ENCODE measurements at regions not wholly inside any gene's neighbourhood (a gene's known extent, or its start where the extent isn't known, plus 50 kb on each side); places are given as distances from the start of the nearest gene placed in this dataset.

DNA sequence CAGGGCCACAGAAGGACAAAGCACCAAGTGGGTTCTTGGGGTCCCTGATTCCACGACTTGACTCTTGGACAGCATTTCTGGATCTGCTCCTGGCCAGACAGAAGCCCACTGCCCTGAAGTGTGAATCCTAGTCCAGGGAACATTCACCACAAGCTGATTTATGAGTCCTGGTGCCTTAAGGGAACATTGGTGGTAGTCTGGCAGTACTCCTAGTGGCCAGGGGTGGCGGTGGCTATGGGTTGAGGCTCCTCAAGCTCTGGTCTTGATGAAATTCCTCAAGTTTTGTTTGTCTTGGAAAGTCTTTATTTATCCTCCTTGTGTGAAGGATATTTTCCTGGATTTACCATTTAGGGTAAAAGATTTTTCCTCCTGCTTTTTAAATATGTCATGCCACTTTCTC lies 307.5 kb downstream of the PYDC2 start:
- no peaks in the 10 kb centered on the region for H3K36me3 Mint-ChIP-seq (ENCODE audit: low read depth)
- H3K27me3 Mint-ChIP-seq (ENCODE audit: low read depth), result no peaks in the 10 kb centered on the region
- TF ChIP-seq CTCF (conservative IDR thresholded peaks at IDR 0.05), result no peak
- H3K27ac Mint-ChIP-seq (ENCODE audit: unreplicated experiment), result no peak overlapping the region
- DNase-seq (ENCODE audit: low read depth, low spot score), result no peak
- no peak overlapping the region for H3K4me3 Mint-ChIP-seq
- H3K4me1 Mint-ChIP-seq, result peaks cover 5% of the 10 kb centered on the region
- peaks cover 13% of the 10 kb centered on the region for H3K9me3 Mint-ChIP-seq

DNA sequence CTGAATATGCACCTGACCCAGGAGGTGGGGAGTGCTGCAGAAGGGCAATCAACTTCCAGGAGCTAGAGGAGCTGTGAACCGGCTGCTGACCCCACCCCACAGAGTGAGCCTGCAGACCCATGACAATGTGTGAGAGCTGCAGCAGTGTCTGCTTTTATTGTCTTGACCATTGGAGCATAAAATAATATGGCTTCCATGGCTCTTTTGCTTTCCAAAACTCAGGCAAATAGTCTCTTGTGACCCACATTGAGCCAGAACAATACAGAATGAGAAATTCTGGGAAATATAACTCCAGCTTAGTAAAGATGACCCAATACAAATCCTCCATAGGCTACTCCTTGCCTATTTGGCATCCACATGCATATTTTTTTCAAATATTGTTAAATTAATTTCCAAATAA lies 309.6 kb downstream of the PYDC2 start:
- no peak for DNase-seq (ENCODE audit: low read depth, low spot score)
- Mint-ChIP-seq H3K36me3 (ENCODE audit: low read depth) (no peaks in the 10 kb centered on the region), H3K9me3 (peaks cover 10% of the 10 kb centered on the region), H3K27me3 (ENCODE audit: low read depth) (no peaks in the 10 kb centered on the region), H3K27ac (ENCODE audit: unreplicated experiment) (no peak overlapping the region), H3K4me1 (peaks cover 5% of the 10 kb centered on the region), H3K4me3 (no peak overlapping the region)
- no peak for TF ChIP-seq CTCF (conservative IDR thresholded peaks at IDR 0.05)

- no peak for DNase-seq (ENCODE audit: low read depth, low spot score)
- H3K4me1 Mint-ChIP-seq, result peaks cover 5% of the 10 kb centered on the region
- no peaks in the 10 kb centered on the region for H3K27me3 Mint-ChIP-seq (ENCODE audit: low read depth)
- no peak for TF ChIP-seq CTCF (conservative IDR thresholded peaks at IDR 0.05)
- peaks cover 5% of the 10 kb centered on the region for H3K9me3 Mint-ChIP-seq
- H3K4me3 Mint-ChIP-seq, result no peak overlapping the region
- no peak overlapping the region for H3K27ac Mint-ChIP-seq (ENCODE audit: unreplicated experiment)
- H3K36me3 Mint-ChIP-seq (ENCODE audit: low read depth), result no peaks in the 10 kb centered on the region
Measured at GRCh38 chr3:191774485-191774884, 313.5 kb downstream of the PYDC2 start.

DNA sequence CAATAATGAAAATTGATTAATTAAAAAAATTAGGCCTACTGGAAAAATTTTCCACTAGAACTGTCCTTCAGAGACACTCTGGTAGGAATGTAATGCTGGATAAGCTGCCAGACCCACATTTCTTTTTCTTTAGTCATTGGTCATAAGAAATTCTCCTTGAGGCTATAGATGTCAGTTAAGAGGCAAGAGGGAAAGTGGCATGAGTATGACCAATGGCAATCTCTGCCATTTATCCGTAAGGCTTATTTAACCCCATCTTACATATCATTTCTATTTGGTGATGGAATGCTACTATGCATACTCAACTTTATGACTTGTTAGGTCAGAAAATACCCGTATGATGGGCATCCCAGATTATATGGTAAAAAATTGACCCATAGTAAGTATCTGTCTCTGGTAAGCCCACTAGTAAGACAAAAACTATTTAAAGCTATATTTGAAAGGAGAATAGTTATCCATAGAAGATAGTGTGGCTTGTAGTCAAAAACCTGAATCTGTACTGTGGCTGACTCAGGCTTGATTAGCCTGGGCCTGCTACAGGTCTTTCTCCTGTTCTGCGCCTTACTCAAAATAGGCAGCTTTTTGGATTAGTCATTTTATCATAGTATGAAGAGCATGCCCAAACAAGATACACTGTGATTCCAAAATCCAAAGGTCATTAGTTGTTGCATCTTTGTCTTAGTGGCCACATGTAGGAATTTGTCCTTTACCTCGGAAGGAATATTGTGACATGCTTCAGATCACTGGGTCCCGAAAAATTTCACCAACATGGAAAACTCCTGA lies 314.7 kb downstream of the PYDC2 start:
- no peak for DNase-seq (ENCODE audit: low read depth, low spot score)
- Mint-ChIP-seq H3K4me3 (no peak overlapping the region), H3K27ac (ENCODE audit: unreplicated experiment) (no peak overlapping the region), H3K4me1 (peaks cover 3% of the 10 kb centered on the region), H3K9me3 (peaks cover 5% of the 10 kb centered on the region), H3K36me3 (ENCODE audit: low read depth) (no peaks in the 10 kb centered on the region), H3K27me3 (ENCODE audit: low read depth) (no peaks in the 10 kb centered on the region)
- no peak for TF ChIP-seq CTCF (conservative IDR thresholded peaks at IDR 0.05)

DNA sequence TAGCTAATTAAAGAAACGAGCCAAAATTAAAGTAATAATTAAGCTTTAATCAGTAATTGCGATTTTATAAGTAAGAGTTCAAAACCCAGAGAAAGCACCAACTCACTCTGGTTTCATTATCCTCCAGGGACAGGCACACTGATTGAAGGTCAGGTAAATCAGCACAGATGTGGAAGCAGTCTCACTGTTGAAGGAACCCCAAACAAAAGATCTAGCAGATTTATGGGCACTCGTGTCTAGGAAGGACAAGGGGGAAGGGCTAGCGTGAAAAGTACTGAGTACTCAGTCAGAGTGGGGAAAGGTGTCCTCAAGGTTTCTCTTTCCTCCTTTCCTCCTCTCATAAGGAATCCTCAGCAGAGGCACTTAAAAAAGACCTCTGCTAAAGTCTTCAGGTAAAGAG lies 320.1 kb downstream of the PYDC2 start:
- Mint-ChIP-seq H3K27ac (ENCODE audit: unreplicated experiment) (no peak overlapping the region), H3K4me3 (no peak overlapping the region), H3K27me3 (ENCODE audit: low read depth) (no peaks in the 10 kb centered on the region), H3K9me3 (peaks cover 11% of the 10 kb centered on the region), H3K4me1 (peaks cover 3% of the 10 kb centered on the region), H3K36me3 (ENCODE audit: low read depth) (no peaks in the 10 kb centered on the region)
- DNase-seq (ENCODE audit: low read depth, low spot score), result no peak
- TF ChIP-seq CTCF (conservative IDR thresholded peaks at IDR 0.05), result no peak
